H9 (cell line): ENCODE measurements at regions not wholly inside any gene's neighbourhood (a gene's known extent, or its start where the extent isn't known, plus 50 kb on each side); places are given as distances from the start of the nearest gene placed in this dataset.

ENCODE experiments used
- DNase-seq: peaks from one replicate; pipeline ENCODE4 v3.0.0-alpha.2; 2017
- H2AFZ ChIP-seq: one replicate; pipeline ENCODE4 v1.6.1; 2013; ENCODE audit warnings: mild to moderate bottlenecking, low read length, control low read depth, moderate library complexity
- H2AK5ac ChIP-seq: 2 replicates; pipeline ENCODE4 v1.6.1; 2013; ENCODE audit warnings: low read length, control low read depth, mixed read lengths; ENCODE audit not compliant: insufficient read length
- H2BK120ac ChIP-seq: one replicate; pipeline ENCODE4 v1.6.1; 2013; ENCODE audit warnings: low read depth, mild to moderate bottlenecking, low read length, control low read depth, inconsistent platforms; ENCODE audit not compliant: poor library complexity, severe bottlenecking
- H2BK12ac ChIP-seq: 2 replicates; pipeline ENCODE4 v1.6.1; 2013; ENCODE audit warnings: low read length, control low read depth, mixed read lengths, low read depth; ENCODE audit not compliant: insufficient read length
- H2BK15ac ChIP-seq: 2 replicates; pipeline ENCODE4 v1.6.1; 2013; ENCODE audit warnings: low read depth, low read length, control low read depth
- H2BK20ac ChIP-seq: one replicate; pipeline ENCODE4 v1.6.1; 2013; ENCODE audit warnings: low read depth, mild to moderate bottlenecking, low read length, control low read depth, inconsistent platforms; ENCODE audit not compliant: poor library complexity, severe bottlenecking
- H2BK5ac ChIP-seq: 2 replicates; pipeline ENCODE4 v1.6.1; 2013; ENCODE audit warnings: low read length, control low read depth, mixed read lengths; ENCODE audit not compliant: insufficient read length
- H3K14ac ChIP-seq: 2 replicates; pipeline ENCODE4 v1.6.1; 2013; ENCODE audit warnings: low read length, control low read depth; ENCODE audit not compliant: insufficient read depth
- H3K18ac ChIP-seq: 2 replicates; pipeline ENCODE4 v1.6.1; 2013; ENCODE audit warnings: low read depth, mild to moderate bottlenecking, mixed read lengths, low read length, control low read depth; ENCODE audit not compliant: insufficient read length
- H3K23ac ChIP-seq: 2 replicates; pipeline ENCODE4 v1.6.1; 2013; ENCODE audit warnings: low read length, control low read depth, mixed read lengths, low read depth; ENCODE audit not compliant: insufficient read length
- H3K23me2 ChIP-seq: 2 replicates; pipeline ENCODE4 v1.6.1; 2013; ENCODE audit warnings: low read depth, mild to moderate bottlenecking, mixed read lengths, low read length, control low read depth; ENCODE audit not compliant: insufficient read length, poor library complexity, severe bottlenecking
- H3K27ac ChIP-seq: 2 replicates; pipeline ENCODE4 v1.5.1; 2013; ENCODE audit warnings: low read length, control low read depth, mixed read lengths, low read depth; ENCODE audit not compliant: insufficient read length
- H3K27me3 ChIP-seq: 2 replicates; pipeline ENCODE4 v1.6.1; 2013; ENCODE audit warnings: low read length, control low read depth, inconsistent platforms; ENCODE audit not compliant: insufficient read depth
- H3K4ac ChIP-seq: 2 replicates; pipeline ENCODE4 v1.6.1; 2013; ENCODE audit warnings: low read depth, mild to moderate bottlenecking, control low read depth, inconsistent platforms, low read length, moderate library complexity
- H3K4me1 ChIP-seq: 2 replicates; pipeline ENCODE4 v1.6.1; 2013; ENCODE audit warnings: low read length, control low read depth, inconsistent platforms; ENCODE audit not compliant: insufficient read depth
- H3K4me2 ChIP-seq: 2 replicates; pipeline ENCODE4 v1.6.1; 2013; ENCODE audit warnings: low read length, control low read depth, mixed read lengths; ENCODE audit not compliant: insufficient read length, insufficient read depth
- H3K56ac ChIP-seq: 2 replicates; pipeline ENCODE4 v1.6.1; 2013; ENCODE audit warnings: low read depth, mild to moderate bottlenecking, mixed read lengths, low read length, control low read depth; ENCODE audit not compliant: insufficient read length
- H3K79me1 ChIP-seq: 2 replicates; pipeline ENCODE4 v1.6.1; 2013; ENCODE audit warnings: low read depth, mild to moderate bottlenecking, moderate library complexity, low read length, control low read depth, inconsistent platforms; ENCODE audit not compliant: insufficient read depth, poor library complexity, severe bottlenecking
- H3K79me2 ChIP-seq: 2 replicates; pipeline ENCODE4 v1.6.1; 2013; ENCODE audit warnings: low read length, control low read depth, inconsistent platforms; ENCODE audit not compliant: insufficient read depth
- H3K9ac ChIP-seq: 2 replicates; pipeline ENCODE4 v1.6.1; 2013; ENCODE audit warnings: low read length, control low read depth, mixed read lengths; ENCODE audit not compliant: insufficient read length; ENCODE audit errors: extremely low read depth
- H3K9me3 ChIP-seq: one replicate; pipeline ENCODE4 v1.6.1; 2013; ENCODE audit warnings: low read depth, low read length, inconsistent platforms; ENCODE audit not compliant: control insufficient read depth
- H3T11ph ChIP-seq: one replicate; pipeline ENCODE4 v1.6.1; 2013; ENCODE audit warnings: mild to moderate bottlenecking, low read length, control low read depth, inconsistent platforms
- H4K20me1 ChIP-seq: one replicate; pipeline ENCODE4 v1.6.1; 2013; ENCODE audit not compliant: control insufficient read depth, insufficient read length, insufficient read depth
- H4K5ac ChIP-seq: 2 replicates; pipeline ENCODE4 v1.6.1; 2013; ENCODE audit warnings: low read depth, mild to moderate bottlenecking, mixed read lengths, low read length, control low read depth; ENCODE audit not compliant: insufficient read length
- H4K8ac ChIP-seq: replicated peaks from 2 replicates; pipeline ENCODE4 v1.6.1; 2013; ENCODE audit warnings: low read length, control low read depth, mixed read lengths, low read depth; ENCODE audit not compliant: insufficient read length
- H4K91ac ChIP-seq: 2 replicates; pipeline ENCODE4 v1.6.1; 2013; ENCODE audit warnings: low read depth, mild to moderate bottlenecking, moderate library complexity, mixed read lengths, low read length, control low read depth; ENCODE audit not compliant: insufficient read length
- H3K27ac Mint-ChIP-seq, 3 experiments: 2 replicates in 2 of 3; 3 replicates in 1 of 3; pipeline ENCODE4 v1.8.0; 2020 to 2021; ENCODE audit warnings: mixed read lengths in 3 of 3, mild to moderate bottlenecking in 1 of 3, moderate library complexity in 1 of 3
- H3K27me3 Mint-ChIP-seq: 2 replicates; pipeline ENCODE4 v1.8.0; 2021; ENCODE audit warnings: low read depth, mild to moderate bottlenecking, moderate library complexity, mixed read lengths
- H3K36me3 Mint-ChIP-seq, 3 experiments: 2 replicates in 2 of 3; 3 replicates in 1 of 3; pipeline ENCODE4 v1.8.0; 2020 to 2021; ENCODE audit warnings: low read depth in 3 of 3, mixed read lengths in 3 of 3; ENCODE audit not compliant: insufficient read depth in 1 of 3
- H3K4me1 Mint-ChIP-seq, 2 experiments: 2 replicates each; pipeline ENCODE4 v1.8.0; 2020; ENCODE audit warnings: mixed read lengths in 2 of 2
- H3K4me3 Mint-ChIP-seq, 2 experiments: 2 replicates in 1 of 2; 3 replicates in 1 of 2; pipeline ENCODE4 v1.8.0; 2020 to 2021; ENCODE audit warnings: mild to moderate bottlenecking in 2 of 2, mixed read lengths in 2 of 2, moderate library complexity in 1 of 2
- H3K9me3 Mint-ChIP-seq, 2 experiments: 2 replicates in 1 of 2; 3 replicates in 1 of 2; pipeline ENCODE4 v1.8.0; 2020; ENCODE audit warnings: mild to moderate bottlenecking in 2 of 2, mixed read lengths in 2 of 2, moderate library complexity in 1 of 2
- CTCF ChIP-seq: fragments of 200-600 bp; sonication (generic); conservative IDR thresholded peaks from 3 replicates; pipeline ENCODE4 v1.8.0; 2021; ENCODE audit warnings: antibody characterized with exemption, mild to moderate bottlenecking
- WGBS: extraction: QIAGEN DNeasy Blood & Tissue Kit; methylation state at CpG from one replicate; pipeline ENCODE4 v1.1.7; 2013; ENCODE audit warnings: missing lambda C conversion rate, low lambda C conversion rate, mixed read lengths; ENCODE audit not compliant: insufficient read length; ENCODE audit errors: extremely low coverage; 5-methylcytosine and 5-hydroxymethylcytosine counted together

- no peak overlapping the region for H4K8ac ChIP-seq
- Mint-ChIP-seq H3K4me3 (no peak overlapping the region), H3K36me3 (no peaks in the 10 kb centered on the region; a peak in 2 of 7 replicates), H3K9me3 (peaks cover 6 to 13% of the 10 kb centered on the region in 2 experiments; a peak in 4 of 5 replicates), H3K27ac (no peak overlapping the region), H3K27me3 (no peaks in the 10 kb centered on the region; the same call in none of the 2 replicates), H3K4me1 (no peaks in the 10 kb centered on the region)
- no peak overlapping the region for H4K5ac ChIP-seq
- no peaks in the 10 kb centered on the region for H3K9me3 ChIP-seq
- H3K9ac ChIP-seq: no peak overlapping the region
- no CpG with 5 or more reads among the region's 17 CpGs for WGBS
- no peaks in the 10 kb centered on the region for H3K27me3 ChIP-seq
- H2AK5ac ChIP-seq: no peak overlapping the region
- no peak overlapping the region for H3K4me2 ChIP-seq
- no peak for TF ChIP-seq CTCF
- no peak overlapping the region for H2BK5ac ChIP-seq
- no peak overlapping the region for H3T11ph ChIP-seq
- no peak overlapping the region for H4K91ac ChIP-seq
- H2BK20ac ChIP-seq: no peak overlapping the region
- H3K23me2 ChIP-seq: no peaks in the 10 kb centered on the region
- H2BK15ac ChIP-seq: no peak overlapping the region
- no peak overlapping the region for H2BK12ac ChIP-seq
- no peaks in the 10 kb centered on the region for H3K79me2 ChIP-seq
- H3K23ac ChIP-seq: no peak overlapping the region
- no peaks in the 10 kb centered on the region for H4K20me1 ChIP-seq
- H2BK120ac ChIP-seq: no peak overlapping the region
- no peak overlapping the region for H3K14ac ChIP-seq
- no peak overlapping the region for H3K18ac ChIP-seq
- H3K79me1 ChIP-seq: no peaks in the 10 kb centered on the region
- H3K4ac ChIP-seq: no peak overlapping the region
- no peak overlapping the region for H3K27ac ChIP-seq
- H3K56ac ChIP-seq: no peak overlapping the region
- H2AFZ ChIP-seq: no peak overlapping the region
- DNase-seq: no peak
- no peaks in the 10 kb centered on the region for H3K4me1 ChIP-seq
Observed at GRCh38 chr10:47095848-47096612, 184.8 kb downstream of the PTPN20 start.
